Activated CD4-positive, alpha-beta T cell treated with anti-CD3 and anti-CD28 coated beads, Interleukin-2, amount 50 U/mL, for 4 hours (primary cell): ENCODE measurements at regions not wholly inside any gene's neighbourhood (a gene's known extent, or its start where the extent isn't known, plus 50 kb on each side); places are given as distances from the start of the nearest gene placed in this dataset.
"Not testable (repeated sequence)": the region's sequence is repeated elsewhere in the genome, so short reads cannot be mapped to it uniquely, and the experiment has no call there.

Experiments
- DNase-seq, 2 experiments: peaks; one replicate each; pipeline ENCODE4 v3.0.0-alpha.2; 2020

GRCh38 chr4:129903861-129904260, 807.9 kb downstream of the C4orf33 start:
- no peak for DNase-seq

GRCh38 chr4:129905256-129905655, 809.3 kb downstream of the C4orf33 start:
- DNase-seq, result no peak

- DNase-seq, result no peak
These were observed 812.2 kb downstream of the C4orf33 start for GRCh38 chr4:129908117-129908516.

GRCh38 chr4:129916991-129917390, 821.0 kb downstream of the C4orf33 start:
- no peak for DNase-seq

- DNase-seq, result no peak
These were observed 821.7 kb downstream of the C4orf33 start for GRCh38 chr4:129917651-129918050.

GRCh38 chr4:129926936-129927335, 831.0 kb downstream of the C4orf33 start:
- DNase-seq, result no peak

GRCh38 chr4:129929052-129929451, 833.1 kb downstream of the C4orf33 start:
- DNase-seq, result no peak

GRCh38 chr4:129929984-129930383, 834.0 kb downstream of the C4orf33 start:
- DNase-seq, result no peak

- DNase-seq, result no peak
These were observed 854.3 kb downstream of the C4orf33 start for GRCh38 chr4:129950217-129950616.

- no peak for DNase-seq
These were observed 870.2 kb downstream of the C4orf33 start for GRCh38 chr4:129966175-129966574.

- DNase-seq, result no peak
These were observed 872.4 kb downstream of the C4orf33 start for GRCh38 chr4:129968366-129968765.

- no peak for DNase-seq
These were observed 872.8 kb downstream of the C4orf33 start for GRCh38 chr4:129968778-129969177.

GRCh38 chr4:129970801-129971200, 874.8 kb downstream of the C4orf33 start:
- no peak for DNase-seq

GRCh38 chr4:129971419-129971818, 875.5 kb downstream of the C4orf33 start:
- no peak for DNase-seq

- no peak for DNase-seq
These were observed 876.3 kb downstream of the C4orf33 start for GRCh38 chr4:129972257-129972656.

- no peak for DNase-seq
These were observed 878.8 kb downstream of the C4orf33 start for GRCh38 chr4:129974730-129975129.

- no peak for DNase-seq
These were observed 882.4 kb downstream of the C4orf33 start for GRCh38 chr4:129978315-129978714.

GRCh38 chr4:129988957-129989356, 893.0 kb downstream of the C4orf33 start:
- no peak for DNase-seq

GRCh38 chr4:129994715-129995114, 898.8 kb downstream of the C4orf33 start:
- no peak for DNase-seq

- DNase-seq, result no peak
These were observed 902.6 kb downstream of the C4orf33 start for GRCh38 chr4:129998436-129999150.

GRCh38 chr4:129999156-129999555, 903.2 kb downstream of the C4orf33 start:
- DNase-seq, result no peak

- DNase-seq, result no peak
These were observed 912.5 kb downstream of the C4orf33 start for GRCh38 chr4:130008461-130008860.

- DNase-seq, result not testable (repeated sequence)
These were observed 916.9 kb downstream of the C4orf33 start for GRCh38 chr4:130012806-130013205.

- no peak for DNase-seq
These were observed 925.8 kb downstream of the C4orf33 start for GRCh38 chr4:130021706-130022105.

- no peak for DNase-seq
These were observed 927.1 kb downstream of the C4orf33 start for GRCh38 chr4:130023088-130023487.
